ENCODE measurements at regions not wholly inside any gene's neighbourhood (a gene's known extent, or its start where the extent isn't known, plus 50 kb on each side); places are given as distances from the start of the nearest gene placed in this dataset.
"Not testable (repeated sequence)": the region's sequence is repeated elsewhere in the genome, so short reads cannot be mapped to it uniquely, and the experiment has no call there.

DNA sequence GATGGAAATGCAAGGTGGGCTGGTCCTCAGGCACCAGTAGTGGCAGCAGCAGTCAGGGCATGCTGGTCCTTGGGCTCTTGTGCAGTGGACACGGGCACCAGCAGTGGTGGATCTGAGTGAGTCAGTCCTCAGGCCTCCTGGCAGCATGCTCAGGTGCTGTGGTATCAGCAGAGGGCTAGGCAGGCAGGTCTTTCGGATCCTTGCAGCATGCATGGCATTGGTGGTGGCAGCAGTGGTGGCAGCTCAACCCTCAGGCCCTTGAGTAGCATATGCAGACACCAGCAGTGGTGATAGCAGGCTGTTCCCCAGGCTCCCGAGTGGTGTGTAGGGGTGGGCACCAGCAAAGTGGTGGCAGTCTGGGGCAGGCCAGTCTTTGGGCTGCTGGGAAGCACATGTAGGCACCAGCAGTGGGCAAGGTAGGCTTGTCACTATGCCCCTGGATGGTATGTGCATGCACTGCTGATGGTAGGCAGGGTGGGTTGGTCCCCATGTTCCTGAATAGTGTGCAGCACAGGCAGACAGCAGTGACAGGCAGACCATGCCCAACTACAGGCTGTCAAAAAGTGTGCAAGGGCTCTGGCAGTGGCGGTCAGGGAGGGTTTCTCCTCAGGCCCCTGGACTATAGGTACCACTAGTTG lies 606.0 kb downstream of the ADCYAP1 start:
- Histone ChIP-seq H3K36me3 (ENCODE audit: control insufficient read depth, insufficient read depth, low read length) (no peaks in the 10 kb centered on the region), H3K4me1 (ENCODE audit: control insufficient read depth, insufficient read depth, low read length) (no peaks in the 10 kb centered on the region), H3K27ac (ENCODE audit: insufficient read depth, low read depth, low read length, poor library complexity, severe bottlenecking) (no peak overlapping the region), H3K27me3 (ENCODE audit: control insufficient read depth, insufficient read depth, low read length, poor library complexity, severe bottlenecking) (no peaks in the 10 kb centered on the region), H3K9me3 (ENCODE audit: control insufficient read depth, low read length) (no peaks in the 10 kb centered on the region), H3K4me3 (ENCODE audit: insufficient read depth, low read depth, low read length) (no peak overlapping the region)
- 93 to 94% methylated on average over 4 of the region's 4 CpGs for WGBS, 2 experiments

DNA sequence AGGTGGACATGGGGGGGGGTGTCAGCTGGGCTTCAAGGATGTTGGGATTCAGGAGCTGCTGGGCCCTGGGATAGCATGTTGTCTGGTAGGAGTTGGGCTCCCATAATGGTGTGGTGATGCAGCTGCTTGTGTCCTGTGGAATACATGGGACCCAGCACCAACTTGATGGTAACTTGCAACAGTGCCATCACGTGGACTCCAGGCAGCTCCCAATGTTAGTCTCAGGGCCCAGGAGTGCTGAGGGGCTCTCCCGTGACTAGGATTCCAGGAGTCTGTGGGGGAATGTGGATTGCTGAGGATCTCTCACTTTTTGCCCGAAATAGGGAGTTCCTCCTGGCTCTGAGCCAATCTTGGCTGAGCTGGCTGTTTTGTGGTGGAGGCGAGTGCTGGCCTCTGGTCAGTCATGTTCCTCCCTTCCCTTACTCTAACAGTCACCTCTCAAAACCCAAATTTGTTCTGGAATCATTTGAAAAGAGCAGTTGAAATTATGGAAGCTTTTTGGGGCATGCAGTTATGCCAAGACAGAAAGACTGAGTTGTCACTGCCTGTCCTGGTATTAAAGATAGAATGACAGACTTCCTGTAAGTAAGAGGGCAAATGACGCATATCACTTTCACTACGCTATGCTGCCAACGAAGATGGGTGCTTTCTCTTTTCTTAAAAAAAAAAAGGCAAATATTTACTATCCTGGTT lies 607.1 kb downstream of the ADCYAP1 start:
- no peaks in the 10 kb centered on the region for H3K36me3 ChIP-seq (ENCODE audit: control insufficient read depth, insufficient read depth, low read length)
- 84 to 89% methylated on average over 5 to 7 of the region's 7 CpGs for WGBS, 2 experiments

DNA sequence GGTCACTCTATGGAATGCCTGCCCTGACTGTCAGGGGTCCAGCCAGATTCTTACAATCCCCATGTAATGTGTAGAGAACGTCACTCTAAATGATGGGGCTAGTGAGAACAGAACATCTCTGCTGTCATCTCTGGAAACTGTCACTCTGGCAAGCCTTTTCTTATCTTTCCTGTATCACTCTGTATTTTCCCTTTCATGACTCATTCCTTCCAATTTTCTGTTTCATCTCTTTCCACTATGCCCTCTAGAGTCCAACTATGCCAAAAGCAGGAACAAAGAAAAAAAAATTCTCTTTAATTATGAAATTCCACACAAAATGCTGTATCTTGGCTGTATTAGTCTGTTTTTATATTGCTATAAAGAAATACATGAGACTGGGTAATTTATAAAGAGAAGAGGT lies 608.8 kb downstream of the ADCYAP1 start:
- H3K4me1 ChIP-seq (ENCODE audit: control insufficient read depth, insufficient read depth, low read length), result no peaks in the 10 kb centered on the region
- 86 to 95% methylated on average over 1 of the region's 1 CpG for WGBS, 2 experiments
- no peaks in the 10 kb centered on the region for H3K9me3 ChIP-seq (ENCODE audit: control insufficient read depth, low read length)
- no peak overlapping the region for H3K27ac ChIP-seq (ENCODE audit: insufficient read depth, low read depth, low read length, poor library complexity, severe bottlenecking)
- no peaks in the 10 kb centered on the region for H3K36me3 ChIP-seq (ENCODE audit: control insufficient read depth, insufficient read depth, low read length)
- H3K27me3 ChIP-seq (ENCODE audit: control insufficient read depth, insufficient read depth, low read length, poor library complexity, severe bottlenecking), result no peaks in the 10 kb centered on the region
- no peak overlapping the region for H3K4me3 ChIP-seq (ENCODE audit: insufficient read depth, low read depth, low read length)

More for the DNA sequence above, 607.1 kb downstream of the ADCYAP1 start:
- Histone ChIP-seq H3K4me3 (ENCODE audit: insufficient read depth, low read depth, low read length) (no peak overlapping the region), H3K27me3 (ENCODE audit: control insufficient read depth, insufficient read depth, low read length, poor library complexity, severe bottlenecking) (no peaks in the 10 kb centered on the region), H3K4me1 (ENCODE audit: control insufficient read depth, insufficient read depth, low read length) (no peaks in the 10 kb centered on the region), H3K27ac (ENCODE audit: insufficient read depth, low read depth, low read length, poor library complexity, severe bottlenecking) (no peak overlapping the region), H3K9me3 (ENCODE audit: control insufficient read depth, low read length) (no peaks in the 10 kb centered on the region)

DNA sequence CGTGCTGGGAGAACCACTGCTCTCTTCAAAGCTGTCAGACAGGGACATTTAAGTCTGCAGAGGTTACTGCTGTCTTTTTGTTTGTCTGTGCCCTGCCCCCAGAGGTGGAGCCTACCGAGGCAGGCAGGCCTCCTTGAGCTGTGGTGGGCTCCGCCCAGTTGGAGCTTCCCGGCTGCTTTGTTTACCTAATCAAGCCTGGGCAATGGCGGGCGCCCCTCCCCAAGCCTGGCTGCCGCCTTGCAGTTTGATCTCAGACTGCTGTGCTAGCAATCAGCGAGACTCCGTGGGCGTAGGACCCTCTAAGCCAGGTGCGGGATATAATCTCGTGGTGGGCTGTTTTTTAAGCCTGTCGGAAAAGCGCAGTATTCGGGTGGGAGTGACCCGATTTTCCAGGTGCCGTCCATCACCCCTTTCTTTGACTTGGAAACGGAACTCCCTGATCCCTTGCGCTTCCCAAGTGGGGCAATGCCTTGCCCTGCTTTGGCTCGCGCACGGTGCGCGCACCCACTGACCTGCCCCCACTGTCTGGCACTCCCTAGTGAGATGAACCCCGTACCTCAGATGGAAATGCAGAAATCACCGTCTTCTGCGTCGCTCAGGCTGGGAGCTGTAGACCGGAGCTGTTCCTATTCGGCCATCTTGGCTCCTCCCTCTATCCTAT lies 617.0 kb downstream of the ADCYAP1 start:
- 67% methylated on average over 29 to 30 of the region's 30 CpGs for WGBS, 2 experiments
- not testable (repeated sequence) for H3K4me3 ChIP-seq (ENCODE audit: insufficient read depth, low read depth, low read length); H3K27ac ChIP-seq (ENCODE audit: insufficient read depth, low read depth, low read length, poor library complexity, severe bottlenecking); H3K9me3 ChIP-seq (ENCODE audit: control insufficient read depth, low read length); H3K36me3 ChIP-seq (ENCODE audit: control insufficient read depth, insufficient read depth, low read length); H3K4me1 ChIP-seq (ENCODE audit: control insufficient read depth, insufficient read depth, low read length); H3K27me3 ChIP-seq (ENCODE audit: control insufficient read depth, insufficient read depth, low read length, poor library complexity, severe bottlenecking)

DNA sequence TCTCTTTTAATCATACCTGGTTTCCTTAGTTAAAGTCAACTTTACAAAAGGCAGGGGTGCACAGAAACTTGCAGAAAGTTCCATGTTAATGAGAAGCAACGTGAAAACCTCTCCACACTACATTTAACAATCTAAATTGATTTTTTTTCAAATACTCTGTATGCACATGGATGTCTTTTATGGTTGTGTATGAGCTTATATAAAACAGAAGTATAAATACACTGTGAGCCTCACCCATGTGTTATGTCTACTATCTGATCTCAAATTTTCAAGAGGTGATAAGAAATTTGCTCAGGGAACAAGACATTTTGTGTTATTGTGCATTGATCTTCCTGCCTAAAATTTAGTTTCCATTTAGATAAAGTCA lies 617.6 kb downstream of the ADCYAP1 start:
- 100% methylated on average over 1 of the region's 1 CpG; no CpG with 5 or more reads in 1 of the 2 experiments for WGBS, 2 experiments
- Histone ChIP-seq H3K4me1 (ENCODE audit: control insufficient read depth, insufficient read depth, low read length) (no peaks in the 10 kb centered on the region), H3K27me3 (ENCODE audit: control insufficient read depth, insufficient read depth, low read length, poor library complexity, severe bottlenecking) (no peaks in the 10 kb centered on the region), H3K36me3 (ENCODE audit: control insufficient read depth, insufficient read depth, low read length) (no peaks in the 10 kb centered on the region), H3K4me3 (ENCODE audit: insufficient read depth, low read depth, low read length) (no peak overlapping the region), H3K9me3 (ENCODE audit: control insufficient read depth, low read length) (no peaks in the 10 kb centered on the region), H3K27ac (ENCODE audit: insufficient read depth, low read depth, low read length, poor library complexity, severe bottlenecking) (no peak overlapping the region)

DNA sequence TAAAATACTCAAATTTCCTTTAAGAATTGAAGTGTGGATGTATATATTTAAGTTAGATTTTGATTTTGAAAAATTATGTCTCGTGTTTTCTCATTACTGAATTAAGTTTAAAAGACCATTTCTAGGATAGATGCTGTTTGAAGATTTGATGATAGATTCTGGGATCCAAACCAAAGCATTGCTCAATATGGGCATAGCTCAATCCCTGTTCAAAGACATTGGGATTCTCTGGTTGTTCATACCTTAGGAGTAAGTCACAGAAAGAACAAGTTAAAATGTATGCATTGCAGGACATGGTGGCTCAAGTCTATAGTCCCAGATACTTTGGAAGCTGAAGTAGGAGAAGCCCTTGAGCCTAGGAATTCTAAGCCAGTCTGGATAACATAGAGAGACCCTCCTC lies 622.3 kb downstream of the ADCYAP1 start:
- H3K4me3 ChIP-seq (ENCODE audit: insufficient read depth, low read depth, low read length), result no peak overlapping the region
- H3K9me3 ChIP-seq (ENCODE audit: control insufficient read depth, low read length), result no peaks in the 10 kb centered on the region
- WGBS, 2 experiments, result 95 to 100% methylated on average over 1 of the region's 1 CpG
- H3K27ac ChIP-seq (ENCODE audit: insufficient read depth, low read depth, low read length, poor library complexity, severe bottlenecking), result no peak overlapping the region
- H3K27me3 ChIP-seq (ENCODE audit: control insufficient read depth, insufficient read depth, low read length, poor library complexity, severe bottlenecking), result no peaks in the 10 kb centered on the region
- H3K4me1 ChIP-seq (ENCODE audit: control insufficient read depth, insufficient read depth, low read length), result no peaks in the 10 kb centered on the region
- H3K36me3 ChIP-seq (ENCODE audit: control insufficient read depth, insufficient read depth, low read length), result no peaks in the 10 kb centered on the region

DNA sequence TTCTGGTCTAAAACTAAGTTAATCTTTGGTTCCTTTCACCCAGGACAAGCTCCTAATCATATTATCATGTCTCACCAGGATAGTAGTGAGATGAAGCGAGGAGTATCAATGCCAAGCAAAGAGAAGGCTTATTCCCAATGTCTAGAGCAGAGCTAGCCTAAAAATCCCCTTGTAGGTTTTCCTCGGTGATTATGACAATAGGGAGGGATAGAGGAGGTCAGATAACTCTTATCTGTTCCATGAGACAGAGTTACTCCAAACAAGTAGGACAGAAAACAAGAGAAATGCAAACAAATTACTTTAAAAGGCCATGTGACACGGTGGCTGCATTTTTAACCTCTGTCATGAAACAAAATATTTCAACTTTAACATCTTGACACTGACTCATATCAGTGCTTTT lies 623.1 kb downstream of the ADCYAP1 start:
- Histone ChIP-seq H3K4me1 (ENCODE audit: control insufficient read depth, insufficient read depth, low read length) (no peaks in the 10 kb centered on the region), H3K9me3 (ENCODE audit: control insufficient read depth, low read length) (no peaks in the 10 kb centered on the region), H3K4me3 (ENCODE audit: insufficient read depth, low read depth, low read length) (no peak overlapping the region), H3K36me3 (ENCODE audit: control insufficient read depth, insufficient read depth, low read length) (no peaks in the 10 kb centered on the region), H3K27me3 (ENCODE audit: control insufficient read depth, insufficient read depth, low read length, poor library complexity, severe bottlenecking) (no peaks in the 10 kb centered on the region), H3K27ac (ENCODE audit: insufficient read depth, low read depth, low read length, poor library complexity, severe bottlenecking) (no peak overlapping the region)
- WGBS, 2 experiments, result 86 to 91% methylated on average over 3 of the region's 3 CpGs

DNA sequence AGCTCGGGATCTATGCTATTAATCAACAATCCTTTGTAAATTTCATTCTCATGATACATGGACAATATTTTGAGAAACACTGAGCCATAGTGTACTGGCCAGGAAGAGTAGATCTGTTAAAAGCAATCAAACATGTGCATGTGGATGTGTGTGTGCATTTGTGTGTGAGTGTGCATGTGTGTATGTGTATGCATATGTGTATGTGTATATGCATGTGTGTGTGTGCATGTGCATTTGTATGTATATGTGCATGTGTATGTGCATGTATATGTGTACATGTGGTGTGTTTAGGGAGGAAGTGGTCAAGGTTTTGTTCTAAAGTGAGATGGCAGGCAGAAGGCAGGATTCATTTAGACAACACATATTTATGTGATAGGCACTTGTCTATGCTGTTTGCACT lies 623.8 kb downstream of the ADCYAP1 start:
- 100% methylated on average over 1 of the region's 1 CpG; no CpG with 5 or more reads in 1 of the 2 experiments for WGBS, 2 experiments
- H3K4me1 ChIP-seq (ENCODE audit: control insufficient read depth, insufficient read depth, low read length), result no peaks in the 10 kb centered on the region
- no peaks in the 10 kb centered on the region for H3K27me3 ChIP-seq (ENCODE audit: control insufficient read depth, insufficient read depth, low read length, poor library complexity, severe bottlenecking)
- H3K36me3 ChIP-seq (ENCODE audit: control insufficient read depth, insufficient read depth, low read length), result no peaks in the 10 kb centered on the region
- no peak overlapping the region for H3K4me3 ChIP-seq (ENCODE audit: insufficient read depth, low read depth, low read length)
- H3K27ac ChIP-seq (ENCODE audit: insufficient read depth, low read depth, low read length, poor library complexity, severe bottlenecking), result no peak overlapping the region
- H3K9me3 ChIP-seq (ENCODE audit: control insufficient read depth, low read length), result no peaks in the 10 kb centered on the region

DNA sequence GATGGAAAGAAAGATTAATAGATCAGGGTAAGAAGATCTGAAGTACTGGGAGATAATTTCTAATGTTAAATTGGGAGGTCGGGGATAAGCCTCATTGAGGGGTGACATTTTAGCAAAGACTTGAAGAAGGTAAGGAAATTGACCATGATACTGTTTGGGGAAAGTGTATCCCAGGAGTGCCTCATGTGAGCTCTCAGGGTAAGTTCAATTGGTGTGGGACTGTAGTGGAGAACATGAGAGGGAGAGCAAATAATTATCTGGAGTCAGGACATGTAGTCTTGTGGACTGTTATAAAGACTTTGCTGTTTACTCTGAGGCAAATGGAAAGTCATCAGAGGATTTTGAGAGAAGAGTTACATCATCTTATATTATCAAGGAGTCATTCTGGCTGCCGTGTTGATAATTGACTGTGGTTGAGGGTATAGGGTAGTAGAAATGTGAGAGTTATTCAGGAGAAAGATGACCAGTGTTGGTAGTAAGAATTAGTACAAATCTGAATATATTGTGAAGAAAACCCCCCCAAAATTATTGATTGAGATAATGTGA lies 624.4 kb downstream of the ADCYAP1 start:
- Histone ChIP-seq H3K27me3 (ENCODE audit: control insufficient read depth, insufficient read depth, low read length, poor library complexity, severe bottlenecking) (no peaks in the 10 kb centered on the region), H3K27ac (ENCODE audit: insufficient read depth, low read depth, low read length, poor library complexity, severe bottlenecking) (no peak overlapping the region), H3K4me1 (ENCODE audit: control insufficient read depth, insufficient read depth, low read length) (no peaks in the 10 kb centered on the region), H3K9me3 (ENCODE audit: control insufficient read depth, low read length) (no peaks in the 10 kb centered on the region), H3K36me3 (ENCODE audit: control insufficient read depth, insufficient read depth, low read length) (no peaks in the 10 kb centered on the region), H3K4me3 (ENCODE audit: insufficient read depth, low read depth, low read length) (no peak overlapping the region)
- 81 to 88% methylated on average over 2 of the region's 2 CpGs for WGBS, 2 experiments

DNA sequence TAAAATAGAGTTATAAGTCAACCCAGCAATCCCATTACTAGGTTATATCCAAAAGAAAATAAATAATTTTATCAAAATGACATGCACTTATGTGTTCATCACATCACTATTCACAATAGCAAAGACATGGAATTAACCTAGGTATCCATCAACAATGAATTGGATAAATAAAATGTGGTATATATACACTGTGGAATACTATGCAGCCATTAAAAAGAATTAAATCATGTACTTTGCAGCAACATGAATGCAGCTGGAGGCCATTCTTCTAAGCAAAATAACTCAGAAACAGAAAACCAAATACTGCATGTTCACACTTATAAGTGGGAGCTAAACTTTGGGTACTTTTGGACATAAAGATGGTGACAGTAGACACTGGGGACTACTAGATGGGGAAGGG lies 626.0 kb downstream of the ADCYAP1 start:
- Histone ChIP-seq H3K9me3 (ENCODE audit: control insufficient read depth, low read length) (no peaks in the 10 kb centered on the region), H3K36me3 (ENCODE audit: control insufficient read depth, insufficient read depth, low read length) (no peaks in the 10 kb centered on the region), H3K4me1 (ENCODE audit: control insufficient read depth, insufficient read depth, low read length) (no peaks in the 10 kb centered on the region), H3K4me3 (ENCODE audit: insufficient read depth, low read depth, low read length) (no peak overlapping the region), H3K27me3 (ENCODE audit: control insufficient read depth, insufficient read depth, low read length, poor library complexity, severe bottlenecking) (no peaks in the 10 kb centered on the region), H3K27ac (ENCODE audit: insufficient read depth, low read depth, low read length, poor library complexity, severe bottlenecking) (no peak overlapping the region)
